GM23338 (cell line): ENCODE measurements at regions not wholly inside any gene's neighbourhood (a gene's known extent, or its start where the extent isn't known, plus 50 kb on each side); places are given as distances from the start of the nearest gene placed in this dataset.

ENCODE experiments used
- CREB1 ChIP-seq: fragments of 250-450 bp; sonication (Bioruptor Pico); IDR thresholded peaks from 2 replicates; pipeline ENCODE4 v1.5.0; 2020; ENCODE audit warnings: low read depth, mild to moderate bottlenecking, moderate library complexity
- EZH2 ChIP-seq: fragments of 200-600 bp; sonication (generic); IDR thresholded peaks from one replicate; pipeline ENCODE4 v1.8.0; 2017; ENCODE audit warnings: antibody characterized with exemption, mild to moderate bottlenecking, low read depth; ENCODE audit not compliant: unreplicated experiment
- EZH2phosphoT487 ChIP-seq: fragments of 200-600 bp; sonication (generic); IDR thresholded peaks from one replicate; pipeline ENCODE4 v1.8.1; 2018; ENCODE audit warnings: antibody characterized with exemption; ENCODE audit not compliant: unreplicated experiment
- JUNB ChIP-seq: IDR thresholded peaks from one replicate; pipeline ENCODE4 v1.6.1; 2016; ENCODE audit warnings: antibody characterized with exemption; ENCODE audit not compliant: unreplicated experiment
- NANOG ChIP-seq: IDR thresholded peaks from 2 replicates; pipeline ENCODE4 v1.6.1; 2016; ENCODE audit warnings: antibody characterized with exemption, borderline replicate concordance
- POLR2AphosphoS5 ChIP-seq: IDR thresholded peaks from 2 replicates; pipeline ENCODE4 v1.6.1; 2016; ENCODE audit warnings: antibody characterized with exemption, low read depth
- STAT1 ChIP-seq: IDR thresholded peaks from one replicate; pipeline ENCODE4 v1.6.1; 2016; ENCODE audit warnings: antibody characterized with exemption; ENCODE audit not compliant: unreplicated experiment
- ZNF114 ChIP-seq: fragments of 250-450 bp; sonication (Bioruptor Pico); IDR thresholded peaks from 2 replicates; pipeline ENCODE4 v1.5.0; 2020; ENCODE audit warnings: mild to moderate bottlenecking, moderate library complexity
- ZNF331 ChIP-seq: fragments of 250-450 bp; sonication (Bioruptor Pico); IDR thresholded peaks from 2 replicates; pipeline ENCODE4 v1.5.0; 2020; ENCODE audit warnings: low read depth, mild to moderate bottlenecking, moderate library complexity
- TF ChIP-seq, protein P1 (sequence below), 2 experiments: fragments of 200-600 bp in 1 of 2; sonication (generic) in 1 of 2; conservative IDR thresholded peaks; 2 replicates each; pipeline versions ENCODE4 v1.5.1 to v1.6.1; 2016 to 2017; ENCODE audit warnings: antibody characterized with exemption in 2 of 2, low read depth in 2 of 2, mild to moderate bottlenecking in 2 of 2, moderate library complexity in 1 of 2
- TF ChIP-seq, protein P2 (sequence below): IDR thresholded peaks from one replicate; pipeline ENCODE4 v1.6.1; 2018; ENCODE audit warnings: antibody characterized with exemption; ENCODE audit not compliant: unreplicated experiment
- TF ChIP-seq, protein P3 (sequence below): fragments of 250-450 bp; sonication (Bioruptor Pico); IDR thresholded peaks from 2 replicates; pipeline ENCODE4 v1.5.0; 2020; ENCODE audit warnings: mild to moderate bottlenecking, moderate library complexity
- TF ChIP-seq, protein P4 (sequence below): IDR thresholded peaks from 2 replicates; pipeline ENCODE4 v1.6.1; 2016; ENCODE audit warnings: antibody characterized with exemption

DNA sequence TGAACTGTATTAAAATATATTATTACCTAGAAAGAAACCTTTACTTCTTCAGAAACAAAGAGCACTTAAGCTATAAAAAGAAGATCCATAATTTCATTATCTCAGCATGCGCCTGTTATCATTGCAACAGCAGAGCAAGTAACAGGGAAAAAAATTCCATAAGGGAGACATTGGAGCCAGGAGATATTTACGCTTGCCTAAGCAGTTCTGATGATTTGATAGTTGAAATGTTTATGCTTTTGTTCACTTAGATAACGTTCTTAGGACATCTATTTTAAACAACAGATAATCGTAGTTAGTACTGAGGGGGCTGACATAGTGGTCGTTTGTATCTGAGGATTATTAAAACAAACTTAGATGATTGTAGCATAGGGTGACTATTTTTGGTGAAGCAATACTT, 252.5 kb downstream of the NNT start:
- TF ChIP-seq, protein P1, sequence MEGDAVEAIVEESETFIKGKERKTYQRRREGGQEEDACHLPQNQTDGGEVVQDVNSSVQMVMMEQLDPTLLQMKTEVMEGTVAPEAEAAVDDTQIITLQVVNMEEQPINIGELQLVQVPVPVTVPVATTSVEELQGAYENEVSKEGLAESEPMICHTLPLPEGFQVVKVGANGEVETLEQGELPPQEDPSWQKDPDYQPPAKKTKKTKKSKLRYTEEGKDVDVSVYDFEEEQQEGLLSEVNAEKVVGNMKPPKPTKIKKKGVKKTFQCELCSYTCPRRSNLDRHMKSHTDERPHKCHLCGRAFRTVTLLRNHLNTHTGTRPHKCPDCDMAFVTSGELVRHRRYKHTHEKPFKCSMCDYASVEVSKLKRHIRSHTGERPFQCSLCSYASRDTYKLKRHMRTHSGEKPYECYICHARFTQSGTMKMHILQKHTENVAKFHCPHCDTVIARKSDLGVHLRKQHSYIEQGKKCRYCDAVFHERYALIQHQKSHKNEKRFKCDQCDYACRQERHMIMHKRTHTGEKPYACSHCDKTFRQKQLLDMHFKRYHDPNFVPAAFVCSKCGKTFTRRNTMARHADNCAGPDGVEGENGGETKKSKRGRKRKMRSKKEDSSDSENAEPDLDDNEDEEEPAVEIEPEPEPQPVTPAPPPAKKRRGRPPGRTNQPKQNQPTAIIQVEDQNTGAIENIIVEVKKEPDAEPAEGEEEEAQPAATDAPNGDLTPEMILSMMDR (conservative IDR thresholded peaks at IDR 0.05; ENCODE audit: low read depth in 2 of 2), result no peak
- TF ChIP-seq POLR2AphosphoS5 (no peak), NANOG (no peak), EZH2 (no peak), CREB1 (CRISPR knock-in tag) (no peak), EZH2phosphoT487 (no peak), ZNF114 (CRISPR knock-in tag) (no peak), JUNB (no peak), STAT1 (no peak), ZNF331 (no peak)
- TF ChIP-seq, protein P2, sequence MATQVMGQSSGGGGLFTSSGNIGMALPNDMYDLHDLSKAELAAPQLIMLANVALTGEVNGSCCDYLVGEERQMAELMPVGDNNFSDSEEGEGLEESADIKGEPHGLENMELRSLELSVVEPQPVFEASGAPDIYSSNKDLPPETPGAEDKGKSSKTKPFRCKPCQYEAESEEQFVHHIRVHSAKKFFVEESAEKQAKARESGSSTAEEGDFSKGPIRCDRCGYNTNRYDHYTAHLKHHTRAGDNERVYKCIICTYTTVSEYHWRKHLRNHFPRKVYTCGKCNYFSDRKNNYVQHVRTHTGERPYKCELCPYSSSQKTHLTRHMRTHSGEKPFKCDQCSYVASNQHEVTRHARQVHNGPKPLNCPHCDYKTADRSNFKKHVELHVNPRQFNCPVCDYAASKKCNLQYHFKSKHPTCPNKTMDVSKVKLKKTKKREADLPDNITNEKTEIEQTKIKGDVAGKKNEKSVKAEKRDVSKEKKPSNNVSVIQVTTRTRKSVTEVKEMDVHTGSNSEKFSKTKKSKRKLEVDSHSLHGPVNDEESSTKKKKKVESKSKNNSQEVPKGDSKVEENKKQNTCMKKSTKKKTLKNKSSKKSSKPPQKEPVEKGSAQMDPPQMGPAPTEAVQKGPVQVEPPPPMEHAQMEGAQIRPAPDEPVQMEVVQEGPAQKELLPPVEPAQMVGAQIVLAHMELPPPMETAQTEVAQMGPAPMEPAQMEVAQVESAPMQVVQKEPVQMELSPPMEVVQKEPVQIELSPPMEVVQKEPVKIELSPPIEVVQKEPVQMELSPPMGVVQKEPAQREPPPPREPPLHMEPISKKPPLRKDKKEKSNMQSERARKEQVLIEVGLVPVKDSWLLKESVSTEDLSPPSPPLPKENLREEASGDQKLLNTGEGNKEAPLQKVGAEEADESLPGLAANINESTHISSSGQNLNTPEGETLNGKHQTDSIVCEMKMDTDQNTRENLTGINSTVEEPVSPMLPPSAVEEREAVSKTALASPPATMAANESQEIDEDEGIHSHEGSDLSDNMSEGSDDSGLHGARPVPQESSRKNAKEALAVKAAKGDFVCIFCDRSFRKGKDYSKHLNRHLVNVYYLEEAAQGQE, result no peak
- TF ChIP-seq, protein P3, sequence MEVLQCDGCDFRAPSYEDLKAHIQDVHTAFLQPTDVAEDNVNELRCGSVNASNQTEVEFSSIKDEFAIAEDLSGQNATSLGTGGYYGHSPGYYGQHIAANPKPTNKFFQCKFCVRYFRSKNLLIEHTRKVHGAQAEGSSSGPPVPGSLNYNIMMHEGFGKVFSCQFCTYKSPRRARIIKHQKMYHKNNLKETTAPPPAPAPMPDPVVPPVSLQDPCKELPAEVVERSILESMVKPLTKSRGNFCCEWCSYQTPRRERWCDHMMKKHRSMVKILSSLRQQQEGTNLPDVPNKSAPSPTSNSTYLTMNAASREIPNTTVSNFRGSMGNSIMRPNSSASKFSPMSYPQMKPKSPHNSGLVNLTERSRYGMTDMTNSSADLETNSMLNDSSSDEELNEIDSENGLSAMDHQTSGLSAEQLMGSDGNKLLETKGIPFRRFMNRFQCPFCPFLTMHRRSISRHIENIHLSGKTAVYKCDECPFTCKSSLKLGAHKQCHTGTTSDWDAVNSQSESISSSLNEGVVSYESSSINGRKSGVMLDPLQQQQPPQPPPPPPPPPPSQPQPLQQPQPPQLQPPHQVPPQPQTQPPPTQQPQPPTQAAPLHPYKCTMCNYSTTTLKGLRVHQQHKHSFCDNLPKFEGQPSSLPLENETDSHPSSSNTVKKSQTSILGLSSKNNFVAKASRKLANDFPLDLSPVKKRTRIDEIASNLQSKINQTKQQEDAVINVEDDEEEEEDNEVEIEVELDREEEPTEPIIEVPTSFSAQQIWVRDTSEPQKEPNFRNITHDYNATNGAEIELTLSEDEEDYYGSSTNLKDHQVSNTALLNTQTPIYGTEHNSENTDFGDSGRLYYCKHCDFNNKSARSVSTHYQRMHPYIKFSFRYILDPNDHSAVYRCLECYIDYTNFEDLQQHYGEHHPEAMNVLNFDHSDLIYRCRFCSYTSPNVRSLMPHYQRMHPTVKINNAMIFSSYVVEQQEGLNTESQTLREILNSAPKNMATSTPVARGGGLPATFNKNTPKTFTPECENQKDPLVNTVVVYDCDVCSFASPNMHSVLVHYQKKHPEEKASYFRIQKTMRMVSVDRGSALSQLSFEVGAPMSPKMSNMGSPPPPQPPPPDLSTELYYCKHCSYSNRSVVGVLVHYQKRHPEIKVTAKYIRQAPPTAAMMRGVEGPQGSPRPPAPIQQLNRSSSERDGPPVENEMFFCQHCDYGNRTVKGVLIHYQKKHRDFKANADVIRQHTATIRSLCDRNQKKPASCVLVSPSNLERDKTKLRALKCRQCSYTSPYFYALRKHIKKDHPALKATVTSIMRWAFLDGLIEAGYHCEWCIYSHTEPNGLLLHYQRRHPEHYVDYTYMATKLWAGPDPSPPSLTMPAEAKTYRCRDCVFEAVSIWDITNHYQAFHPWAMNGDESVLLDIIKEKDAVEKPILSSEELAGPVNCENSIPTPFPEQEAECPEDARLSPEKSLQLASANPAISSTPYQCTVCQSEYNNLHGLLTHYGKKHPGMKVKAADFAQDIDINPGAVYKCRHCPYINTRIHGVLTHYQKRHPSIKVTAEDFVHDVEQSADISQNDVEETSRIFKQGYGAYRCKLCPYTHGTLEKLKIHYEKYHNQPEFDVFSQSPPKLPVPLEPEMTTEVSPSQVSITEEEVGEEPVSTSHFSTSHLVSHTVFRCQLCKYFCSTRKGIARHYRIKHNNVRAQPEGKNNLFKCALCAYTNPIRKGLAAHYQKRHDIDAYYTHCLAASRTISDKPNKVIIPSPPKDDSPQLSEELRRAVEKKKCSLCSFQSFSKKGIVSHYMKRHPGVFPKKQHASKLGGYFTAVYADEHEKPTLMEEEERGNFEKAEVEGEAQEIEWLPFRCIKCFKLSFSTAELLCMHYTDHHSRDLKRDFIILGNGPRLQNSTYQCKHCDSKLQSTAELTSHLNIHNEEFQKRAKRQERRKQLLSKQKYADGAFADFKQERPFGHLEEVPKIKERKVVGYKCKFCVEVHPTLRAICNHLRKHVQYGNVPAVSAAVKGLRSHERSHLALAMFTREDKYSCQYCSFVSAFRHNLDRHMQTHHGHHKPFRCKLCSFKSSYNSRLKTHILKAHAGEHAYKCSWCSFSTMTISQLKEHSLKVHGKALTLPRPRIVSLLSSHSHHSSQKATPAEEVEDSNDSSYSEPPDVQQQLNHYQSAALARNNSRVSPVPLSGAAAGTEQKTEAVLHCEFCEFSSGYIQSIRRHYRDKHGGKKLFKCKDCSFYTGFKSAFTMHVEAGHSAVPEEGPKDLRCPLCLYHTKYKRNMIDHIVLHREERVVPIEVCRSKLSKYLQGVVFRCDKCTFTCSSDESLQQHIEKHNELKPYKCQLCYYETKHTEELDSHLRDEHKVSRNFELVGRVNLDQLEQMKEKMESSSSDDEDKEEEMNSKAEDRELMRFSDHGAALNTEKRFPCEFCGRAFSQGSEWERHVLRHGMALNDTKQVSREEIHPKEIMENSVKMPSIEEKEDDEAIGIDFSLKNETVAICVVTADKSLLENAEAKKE, result no peak
- TF ChIP-seq, protein P4, sequence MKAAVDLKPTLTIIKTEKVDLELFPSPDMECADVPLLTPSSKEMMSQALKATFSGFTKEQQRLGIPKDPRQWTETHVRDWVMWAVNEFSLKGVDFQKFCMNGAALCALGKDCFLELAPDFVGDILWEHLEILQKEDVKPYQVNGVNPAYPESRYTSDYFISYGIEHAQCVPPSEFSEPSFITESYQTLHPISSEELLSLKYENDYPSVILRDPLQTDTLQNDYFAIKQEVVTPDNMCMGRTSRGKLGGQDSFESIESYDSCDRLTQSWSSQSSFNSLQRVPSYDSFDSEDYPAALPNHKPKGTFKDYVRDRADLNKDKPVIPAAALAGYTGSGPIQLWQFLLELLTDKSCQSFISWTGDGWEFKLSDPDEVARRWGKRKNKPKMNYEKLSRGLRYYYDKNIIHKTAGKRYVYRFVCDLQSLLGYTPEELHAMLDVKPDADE, result no peak
